ENCODE measurements at regions not wholly inside any gene's neighbourhood (a gene's known extent, or its start where the extent isn't known, plus 50 kb on each side); places are given as distances from the start of the nearest gene placed in this dataset.
"Not testable (repeated sequence)": the region's sequence is repeated elsewhere in the genome, so short reads cannot be mapped to it uniquely, and the experiment has no call there.

DNA sequence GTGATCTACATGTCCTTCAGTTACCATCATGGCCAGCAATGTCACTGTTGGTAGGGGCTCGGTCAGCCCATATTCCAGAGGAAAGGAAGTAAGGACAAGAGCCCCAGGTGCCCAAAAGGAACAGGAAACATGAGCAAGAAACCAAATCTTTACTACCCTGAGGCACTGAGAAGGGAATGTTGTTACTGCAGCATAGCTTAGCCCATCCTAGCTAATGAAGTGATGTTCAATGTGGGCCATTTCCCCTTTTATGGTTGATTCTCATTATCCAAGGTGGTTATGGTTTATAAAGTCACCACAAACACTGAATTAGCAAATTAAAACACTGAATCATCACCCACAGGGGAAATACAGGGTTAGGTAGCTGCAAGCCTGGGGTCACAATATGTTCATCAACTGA is 88.4 kb upstream of the C10orf90 start:
- Mint-ChIP-seq H3K36me3 (ENCODE audit: insufficient read depth) (no peaks in the 10 kb centered on the region), H3K9me3 (ENCODE audit: low read depth) (peaks cover 17% of the 10 kb centered on the region), H3K4me1 (ENCODE audit: low read depth) (peaks cover 5% of the 10 kb centered on the region), H3K27ac (no peak overlapping the region), H3K27me3 (no peaks in the 10 kb centered on the region), H3K4me3 (ENCODE audit: low read depth) (no peak overlapping the region)
- TF ChIP-seq, protein P1, sequence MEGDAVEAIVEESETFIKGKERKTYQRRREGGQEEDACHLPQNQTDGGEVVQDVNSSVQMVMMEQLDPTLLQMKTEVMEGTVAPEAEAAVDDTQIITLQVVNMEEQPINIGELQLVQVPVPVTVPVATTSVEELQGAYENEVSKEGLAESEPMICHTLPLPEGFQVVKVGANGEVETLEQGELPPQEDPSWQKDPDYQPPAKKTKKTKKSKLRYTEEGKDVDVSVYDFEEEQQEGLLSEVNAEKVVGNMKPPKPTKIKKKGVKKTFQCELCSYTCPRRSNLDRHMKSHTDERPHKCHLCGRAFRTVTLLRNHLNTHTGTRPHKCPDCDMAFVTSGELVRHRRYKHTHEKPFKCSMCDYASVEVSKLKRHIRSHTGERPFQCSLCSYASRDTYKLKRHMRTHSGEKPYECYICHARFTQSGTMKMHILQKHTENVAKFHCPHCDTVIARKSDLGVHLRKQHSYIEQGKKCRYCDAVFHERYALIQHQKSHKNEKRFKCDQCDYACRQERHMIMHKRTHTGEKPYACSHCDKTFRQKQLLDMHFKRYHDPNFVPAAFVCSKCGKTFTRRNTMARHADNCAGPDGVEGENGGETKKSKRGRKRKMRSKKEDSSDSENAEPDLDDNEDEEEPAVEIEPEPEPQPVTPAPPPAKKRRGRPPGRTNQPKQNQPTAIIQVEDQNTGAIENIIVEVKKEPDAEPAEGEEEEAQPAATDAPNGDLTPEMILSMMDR (IDR thresholded peaks at IDR 0.05; ENCODE audit: unreplicated experiment), result no peak
- DNase-seq (ENCODE audit: low spot score, unreplicated experiment), result no peak

DNA sequence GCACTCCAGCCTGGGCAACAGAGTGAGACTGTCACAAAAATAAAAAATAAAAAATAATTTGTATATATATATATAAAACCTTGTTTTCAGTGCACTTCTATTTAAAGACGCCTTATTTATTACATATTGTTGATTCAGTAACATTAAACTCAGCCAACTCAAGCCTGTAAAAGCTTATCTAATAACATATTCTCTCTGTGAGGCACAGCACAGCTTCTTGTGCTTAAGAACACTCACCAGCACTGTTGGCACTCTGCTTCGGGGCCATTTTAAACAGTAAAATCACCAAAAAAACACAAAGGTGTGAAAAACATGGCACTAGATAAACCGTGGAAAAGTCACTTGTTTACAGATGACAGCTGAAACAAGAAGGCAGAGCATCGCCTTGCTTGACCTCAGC is 89.0 kb upstream of the C10orf90 start:
- no peak overlapping the region for H3K4me3 Mint-ChIP-seq (ENCODE audit: low read depth)
- H3K27me3 Mint-ChIP-seq, result no peaks in the 10 kb centered on the region

DNA sequence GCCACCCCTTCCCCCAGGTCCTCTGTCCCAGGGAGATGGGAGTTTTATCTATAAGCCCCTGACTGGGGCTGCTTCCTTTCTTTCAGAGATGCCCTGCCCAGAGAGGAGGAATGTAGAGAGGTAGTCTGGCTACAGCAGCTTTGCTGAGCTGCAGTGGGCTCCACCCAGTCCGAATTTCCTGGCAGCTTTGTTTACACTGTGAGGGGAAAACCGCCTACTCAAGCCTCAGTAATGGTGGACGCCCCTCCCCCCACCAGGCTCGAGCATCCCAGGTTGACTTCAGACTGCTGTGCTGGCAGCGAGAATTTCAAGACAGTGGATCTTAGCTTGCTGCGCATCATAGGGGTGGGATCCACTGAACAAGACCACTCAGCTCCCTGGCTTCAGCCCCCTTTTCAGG is 96.2 kb upstream of the C10orf90 start:
- H3K27ac Mint-ChIP-seq; DNase-seq (ENCODE audit: low spot score, unreplicated experiment); H3K4me1 Mint-ChIP-seq (ENCODE audit: low read depth); H3K36me3 Mint-ChIP-seq (ENCODE audit: insufficient read depth); H3K4me3 Mint-ChIP-seq (ENCODE audit: low read depth); H3K27me3 Mint-ChIP-seq: not testable (repeated sequence)
- H3K9me3 Mint-ChIP-seq (ENCODE audit: low read depth), result peaks cover 31% of the 10 kb centered on the region

More for the DNA sequence above, 89.0 kb upstream of the C10orf90 start:
- Mint-ChIP-seq H3K27ac (no peak overlapping the region), H3K9me3 (ENCODE audit: low read depth) (peaks cover 23% of the 10 kb centered on the region), H3K4me1 (ENCODE audit: low read depth) (peaks cover 5% of the 10 kb centered on the region), H3K36me3 (ENCODE audit: insufficient read depth) (no peaks in the 10 kb centered on the region)
- no peak for DNase-seq (ENCODE audit: low spot score, unreplicated experiment)
- TF ChIP-seq, protein P1 (IDR thresholded peaks at IDR 0.05; ENCODE audit: unreplicated experiment), result no peak

DNA sequence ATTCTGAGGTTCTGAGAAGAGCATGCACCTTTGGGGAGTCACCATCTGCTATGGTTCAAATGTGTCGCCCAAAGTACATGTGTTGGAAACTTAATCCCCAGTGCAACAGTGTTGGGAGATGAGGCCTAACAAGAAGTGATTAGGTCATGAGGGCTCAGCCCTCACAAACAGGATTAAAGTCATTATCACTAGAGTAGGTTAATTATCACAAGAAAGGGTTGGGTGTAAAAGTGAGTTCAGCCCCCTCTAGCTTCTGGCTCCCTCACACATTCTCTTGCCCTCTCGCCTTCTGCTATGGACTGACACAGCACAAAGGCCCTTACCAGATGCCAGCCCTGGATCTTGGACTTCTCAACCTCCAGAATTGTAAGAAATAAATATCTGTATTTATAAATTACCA is 100.3 kb upstream of the C10orf90 start:
- peaks cover 7% of the 10 kb centered on the region for H3K9me3 Mint-ChIP-seq (ENCODE audit: low read depth)
- H3K27ac Mint-ChIP-seq, result no peak overlapping the region
- peaks cover 2% of the 10 kb centered on the region for H3K36me3 Mint-ChIP-seq (ENCODE audit: insufficient read depth)
- TF ChIP-seq, protein P1 (IDR thresholded peaks at IDR 0.05; ENCODE audit: unreplicated experiment), result no peak
- H3K27me3 Mint-ChIP-seq, result no peaks in the 10 kb centered on the region
- no peak for DNase-seq (ENCODE audit: low spot score, unreplicated experiment)
- H3K4me1 Mint-ChIP-seq (ENCODE audit: low read depth), result peaks cover 9% of the 10 kb centered on the region
- no peak overlapping the region for H3K4me3 Mint-ChIP-seq (ENCODE audit: low read depth)

DNA sequence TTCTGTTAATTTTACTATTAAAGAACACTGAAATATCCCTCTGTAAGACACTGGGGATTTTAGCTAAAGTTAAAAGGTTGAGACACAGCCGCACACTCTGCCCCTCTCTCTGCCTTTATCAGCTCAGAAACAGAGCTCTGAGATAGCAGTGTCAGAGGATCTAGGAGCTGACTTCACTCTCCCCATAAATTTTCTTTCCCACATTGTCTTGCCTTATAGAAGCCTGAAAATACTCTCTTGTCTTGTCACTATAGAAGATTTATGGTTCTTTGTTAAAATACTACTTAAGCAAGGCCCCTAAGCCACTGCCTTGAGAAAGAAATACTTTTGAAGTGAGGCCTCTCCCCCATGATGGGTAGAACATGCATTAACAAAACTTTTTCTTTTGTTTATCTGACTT is 105.7 kb upstream of the C10orf90 start:
- no peaks in the 10 kb centered on the region for H3K27me3 Mint-ChIP-seq
- H3K4me1 Mint-ChIP-seq (ENCODE audit: low read depth), result peaks cover 4% of the 10 kb centered on the region
- no peak overlapping the region for H3K4me3 Mint-ChIP-seq (ENCODE audit: low read depth)
- H3K27ac Mint-ChIP-seq, result peak overlapping the region; percentile 71
- no peaks in the 10 kb centered on the region for H3K9me3 Mint-ChIP-seq (ENCODE audit: low read depth)
- TF ChIP-seq, protein P1 (IDR thresholded peaks at IDR 0.05; ENCODE audit: unreplicated experiment), result no peak
- DNase-seq (ENCODE audit: low spot score, unreplicated experiment), result no peak
- no peaks in the 10 kb centered on the region for H3K36me3 Mint-ChIP-seq (ENCODE audit: insufficient read depth)

DNA sequence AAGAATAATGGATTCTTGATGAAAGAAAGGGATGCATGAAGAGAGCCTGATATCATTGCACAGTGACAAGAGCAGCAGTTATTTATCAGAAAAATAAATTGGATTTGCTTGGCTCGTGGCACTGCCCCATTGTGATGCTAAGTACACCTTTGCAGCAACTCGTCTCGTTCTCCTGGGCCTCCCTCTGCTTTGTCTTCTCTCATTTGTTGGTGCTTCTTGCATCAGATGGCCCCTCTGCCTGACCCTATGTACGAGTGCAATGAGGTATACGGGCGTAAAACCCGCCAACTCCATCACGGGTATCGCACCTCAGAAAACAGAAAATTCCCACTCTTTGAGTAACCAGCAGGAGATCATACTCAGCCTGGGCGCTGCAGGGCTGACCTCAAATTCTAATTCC is 107.2 kb upstream of the C10orf90 start:
- Mint-ChIP-seq H3K4me3 (ENCODE audit: low read depth) (no peak overlapping the region), H3K36me3 (ENCODE audit: insufficient read depth) (no peaks in the 10 kb centered on the region), H3K27me3 (no peaks in the 10 kb centered on the region), H3K4me1 (ENCODE audit: low read depth) (peaks cover 4% of the 10 kb centered on the region), H3K9me3 (ENCODE audit: low read depth) (no peaks in the 10 kb centered on the region), H3K27ac (no peak overlapping the region)
- TF ChIP-seq, protein P1 (IDR thresholded peaks at IDR 0.05; ENCODE audit: unreplicated experiment), result no peak
- no peak for DNase-seq (ENCODE audit: low spot score, unreplicated experiment)
